ENCODE measurements at regions not wholly inside any gene's neighbourhood (a gene's known extent, or its start where the extent isn't known, plus 50 kb on each side); places are given as distances from the start of the nearest gene placed in this dataset.

- no peak overlapping the region for H4K5ac ChIP-seq (ENCODE audit: insufficient read length, low read depth, low read length)
- H4K91ac ChIP-seq (ENCODE audit: insufficient read length, low read depth, low read length) = no peak overlapping the region
- H3K27ac Mint-ChIP-seq = peak overlapping the region; percentile 94 to 100 (median 98); a peak in 6 of 7 replicates
- no peak for TF ChIP-seq CTCF (conservative IDR thresholded peaks at IDR 0.05)
- H3K4me1 ChIP-seq (ENCODE audit: insufficient read depth, low read length) = no peaks in the 10 kb centered on the region
- H3K4me3 Mint-ChIP-seq = peak overlapping the region; percentile 91 to 98
- peaks cover 2% of the 10 kb centered on the region; the same call in 1 of the 2 replicates for H3K27me3 Mint-ChIP-seq (ENCODE audit: low read depth)
- H3K56ac ChIP-seq (ENCODE audit: insufficient read length, low read depth, low read length) = peak overlapping the region; percentile 30
- DNase-seq = no peak
- no CpG with 5 or more reads among the region's 5 CpGs for WGBS (ENCODE audit: extremely low coverage, insufficient read length, low lambda C conversion rate)
- peaks cover 30% of the 10 kb centered on the region in 2 experiments for H3K4me1 Mint-ChIP-seq
- H2AFZ ChIP-seq (ENCODE audit: low read length) = no peak overlapping the region
- H2BK5ac ChIP-seq (ENCODE audit: insufficient read length, low read length) = no peak overlapping the region
- H2BK15ac ChIP-seq (ENCODE audit: low read depth, low read length) = no peak overlapping the region
- H3K4me2 ChIP-seq (ENCODE audit: insufficient read depth, insufficient read length, low read length) = peak overlapping the region; percentile 91
- H3K14ac ChIP-seq (ENCODE audit: insufficient read depth, low read length) = peak overlapping the region; percentile 94; the same call in 1 of the 2 replicates
- H2BK120ac ChIP-seq (ENCODE audit: low read depth, low read length, poor library complexity, severe bottlenecking) = no peak overlapping the region
- no peak overlapping the region; the same call in 1 of the 2 replicates for H3K4ac ChIP-seq (ENCODE audit: low read depth, low read length)
- H3K9me3 Mint-ChIP-seq = peaks cover 15 to 18% of the 10 kb centered on the region in 2 experiments
- H3K27ac ChIP-seq (ENCODE audit: insufficient read length, low read depth, low read length) = peak overlapping the region; percentile 86
- H3K79me1 ChIP-seq (ENCODE audit: insufficient read depth, low read depth, low read length, poor library complexity, severe bottlenecking) = no peaks in the 10 kb centered on the region
- no peak overlapping the region for H2BK12ac ChIP-seq (ENCODE audit: insufficient read length, low read depth, low read length)
- no peak overlapping the region for H3T11ph ChIP-seq (ENCODE audit: low read length)
- H2AK5ac ChIP-seq (ENCODE audit: insufficient read length, low read length) = no peak overlapping the region
- H3K79me2 ChIP-seq (ENCODE audit: insufficient read depth, low read length) = no peaks in the 10 kb centered on the region
- H4K8ac ChIP-seq (replicated peaks; ENCODE audit: insufficient read length, low read depth, low read length) = no peak overlapping the region
- H4K20me1 ChIP-seq (ENCODE audit: control insufficient read depth, insufficient read depth, insufficient read length) = no peaks in the 10 kb centered on the region
- no peak overlapping the region for H2BK20ac ChIP-seq (ENCODE audit: low read depth, low read length, poor library complexity, severe bottlenecking)
- no peak overlapping the region for H3K23ac ChIP-seq (ENCODE audit: insufficient read length, low read depth, low read length)
- peaks cover 13 to 23% (median 20%) of the 10 kb centered on the region in 3 experiments for H3K36me3 Mint-ChIP-seq (ENCODE audit: insufficient read depth in 1 of 3, low read depth in 3 of 3)
- peaks cover 7% of the 10 kb centered on the region for H3K9me3 ChIP-seq (ENCODE audit: control insufficient read depth, low read depth, low read length)
- peak overlapping the region; percentile 85 for H3K18ac ChIP-seq (ENCODE audit: insufficient read length, low read depth, low read length)
- peaks cover 4% of the 10 kb centered on the region for H3K23me2 ChIP-seq (ENCODE audit: insufficient read length, low read depth, low read length, poor library complexity, severe bottlenecking)
- no peaks in the 10 kb centered on the region for H3K27me3 ChIP-seq (ENCODE audit: insufficient read depth, low read length)
- peak overlapping the region; percentile 98 for H3K9ac ChIP-seq (ENCODE audit: extremely low read depth, insufficient read length, low read length)
Measured at GRCh38 chr6:27830212-27830599, 82.0 kb downstream of the OR2B2 start.
